GM21515 (cell line): ENCODE measurements at regions not wholly inside any gene's neighbourhood (a gene's known extent, or its start where the extent isn't known, plus 50 kb on each side); places are given as distances from the start of the nearest gene placed in this dataset.
"Not testable (repeated sequence)": the region's sequence is repeated elsewhere in the genome, so short reads cannot be mapped to it uniquely, and the experiment has no call there.

ENCODE experiments used
- ATAC-seq: cut with Tn5 transposase; IDR thresholded peaks from one replicate; pipeline ENCODE4 v1.9.1; 2021; ENCODE audit not compliant: unreplicated experiment

DNA sequence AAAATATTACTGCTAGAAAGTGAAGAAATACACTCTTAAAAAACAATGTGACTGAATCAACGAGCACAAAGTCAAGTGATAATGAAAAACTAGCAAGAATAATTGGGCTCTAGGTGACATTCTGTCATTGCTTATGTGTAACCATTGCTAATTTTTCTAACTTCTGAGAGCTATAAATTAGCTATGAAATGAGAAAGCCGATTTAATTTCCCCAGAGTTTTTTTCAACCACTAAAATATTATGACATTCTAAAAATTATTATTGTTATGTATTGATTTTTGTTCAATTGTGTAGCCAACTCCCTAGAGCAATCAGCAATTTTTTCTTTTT, 458.6 kb upstream of the ATXN8OS start:
- ATAC-seq, result no peak

DNA sequence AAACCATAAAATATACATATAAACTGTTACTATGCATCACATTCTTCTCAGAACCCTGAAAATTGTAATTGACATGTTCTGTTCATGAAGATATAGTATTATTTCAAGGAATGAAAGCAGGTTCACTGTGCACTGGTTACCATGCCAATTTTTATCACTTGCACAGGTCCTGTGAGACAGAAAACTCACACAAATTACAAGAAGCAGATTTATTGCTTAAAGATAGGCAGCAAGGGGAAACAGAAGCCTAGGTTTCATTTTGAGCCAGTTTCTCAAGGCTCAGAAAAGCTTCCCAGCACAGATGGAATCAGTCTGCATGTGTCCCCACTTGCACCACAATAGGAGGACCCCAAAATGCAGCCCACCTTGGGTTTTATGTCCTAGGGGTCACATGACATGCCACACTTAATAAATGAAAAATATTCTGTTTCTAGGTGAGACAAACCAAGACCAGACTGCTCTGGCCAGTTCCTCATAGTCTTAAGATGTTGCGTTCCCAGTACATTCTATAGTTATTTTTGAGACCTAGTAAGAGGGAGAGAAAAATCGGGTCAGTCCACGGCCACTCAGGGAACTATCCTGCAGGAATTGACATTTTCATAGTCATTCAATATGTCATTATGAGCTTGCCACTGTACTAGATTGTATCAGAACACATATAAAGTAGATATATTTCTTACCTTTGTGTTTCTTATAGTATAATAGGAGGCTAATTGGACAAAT, 459.1 kb upstream of the ATXN8OS start:
- ATAC-seq, result no peak

DNA sequence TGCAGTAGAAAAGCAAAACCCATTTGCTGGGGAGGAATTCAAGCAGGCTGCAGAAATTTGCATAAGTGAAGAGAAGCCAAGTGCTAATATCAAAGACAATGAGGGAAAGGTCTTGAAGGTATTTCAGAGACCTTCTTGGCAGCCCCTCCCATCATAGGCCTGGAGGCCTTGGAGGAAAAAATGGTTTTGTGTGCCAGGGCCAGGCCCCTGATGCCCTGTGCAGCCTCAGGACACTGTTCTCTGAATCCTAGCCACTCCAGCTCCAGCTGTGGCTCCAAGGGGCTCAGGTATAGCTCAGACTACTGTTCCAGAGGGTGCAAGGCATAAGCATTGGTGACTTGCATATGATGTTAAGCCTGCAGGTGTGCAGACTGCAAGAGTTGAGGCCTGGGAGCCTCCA, 463.2 kb upstream of the ATXN8OS start:
- no peak for ATAC-seq

DNA sequence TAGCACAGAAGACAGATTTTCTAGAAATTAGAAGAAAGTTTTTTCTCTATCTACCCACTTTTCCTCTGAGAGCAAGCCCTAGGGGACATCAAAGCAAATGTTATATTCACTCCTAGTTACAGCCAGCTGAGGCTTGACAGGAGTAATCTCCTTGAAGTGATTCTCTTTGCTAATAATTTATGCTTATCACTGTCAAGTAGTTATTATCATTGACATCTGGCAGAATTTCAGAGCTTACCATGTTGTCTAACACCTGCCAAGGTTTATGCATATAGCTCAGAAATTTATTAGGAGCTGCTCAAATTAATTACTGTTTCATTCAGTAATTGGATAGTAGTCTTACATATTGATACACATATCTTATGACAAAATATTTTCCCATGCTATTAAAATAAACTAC, 465.9 kb upstream of the ATXN8OS start:
- no peak for ATAC-seq

DNA sequence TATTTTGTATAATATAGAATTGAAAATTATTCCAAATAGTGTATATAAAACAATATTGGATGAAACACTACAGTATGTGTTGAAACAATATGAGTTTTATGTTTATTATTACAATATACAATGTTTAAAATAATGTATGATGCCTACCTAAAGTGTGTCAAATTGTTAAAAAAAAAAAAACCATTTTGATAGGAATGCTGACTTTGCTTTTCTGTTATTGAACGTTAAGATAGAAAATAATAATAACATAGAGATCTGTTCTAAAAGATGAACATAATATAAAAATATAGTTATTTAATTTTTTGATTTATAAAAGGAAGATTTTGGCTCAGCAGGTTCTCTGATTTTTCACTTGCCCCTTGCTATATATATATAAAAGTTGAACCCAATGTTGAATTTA, 474.6 kb upstream of the ATXN8OS start:
- no peak for ATAC-seq

DNA sequence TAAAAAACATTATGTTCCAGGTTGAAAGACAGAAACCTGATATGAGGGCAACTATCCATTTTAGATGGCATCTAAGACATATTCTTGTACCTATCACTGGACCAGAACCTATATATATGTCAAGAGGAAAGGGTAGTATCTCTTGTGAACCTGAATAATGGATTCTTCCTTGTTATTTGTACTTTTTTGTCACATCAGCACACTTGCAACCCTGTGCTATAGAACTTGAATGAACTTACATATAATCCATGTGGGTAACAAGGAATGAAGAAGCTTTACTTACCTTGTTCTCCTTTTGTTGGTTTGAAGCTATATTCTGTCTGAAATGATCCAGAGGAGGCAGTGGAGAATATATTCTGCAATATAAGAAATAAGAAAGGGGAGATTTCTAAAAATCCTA, 483.7 kb upstream of the ATXN8OS start:
- ATAC-seq, result no peak

DNA sequence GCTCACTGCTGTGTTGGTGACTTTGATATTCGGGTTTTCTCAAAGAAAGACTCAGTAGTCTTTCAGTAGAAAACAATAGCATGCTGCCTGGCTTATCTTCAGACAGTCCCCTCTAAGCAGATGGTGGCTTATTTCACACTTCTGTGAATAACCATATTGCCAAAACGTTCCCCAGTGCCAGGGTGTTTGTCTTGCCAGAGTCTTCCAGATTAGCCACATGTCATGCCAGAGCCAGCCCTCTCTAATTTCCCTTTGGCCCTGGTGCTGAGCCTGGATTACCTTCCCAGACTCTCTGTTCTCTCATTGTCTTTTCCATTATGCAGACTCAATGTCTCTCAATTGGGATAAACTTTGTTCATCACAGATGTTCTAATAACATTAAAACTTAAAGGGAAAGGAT, 488.0 kb upstream of the ATXN8OS start:
- ATAC-seq, result no peak

DNA sequence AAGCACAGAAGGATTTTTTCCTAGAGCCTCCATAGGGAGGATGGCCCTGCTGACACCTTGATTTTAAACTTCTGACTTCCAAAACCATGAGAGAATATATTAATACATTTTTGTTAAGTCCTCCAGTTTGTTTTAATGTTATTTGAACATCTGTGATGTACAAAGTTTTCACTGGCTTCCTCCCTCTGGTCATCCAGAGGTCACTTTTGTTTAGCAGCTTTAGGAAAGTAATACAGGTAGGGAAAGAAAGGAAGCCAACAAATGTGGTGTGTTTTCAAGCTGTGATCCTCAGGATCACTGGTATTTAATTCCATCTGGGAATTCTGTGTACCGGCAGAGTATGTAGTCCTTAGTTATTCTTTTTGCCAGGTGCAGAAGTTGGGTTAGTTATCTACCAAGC, 488.8 kb upstream of the ATXN8OS start:
- ATAC-seq, result no peak

DNA sequence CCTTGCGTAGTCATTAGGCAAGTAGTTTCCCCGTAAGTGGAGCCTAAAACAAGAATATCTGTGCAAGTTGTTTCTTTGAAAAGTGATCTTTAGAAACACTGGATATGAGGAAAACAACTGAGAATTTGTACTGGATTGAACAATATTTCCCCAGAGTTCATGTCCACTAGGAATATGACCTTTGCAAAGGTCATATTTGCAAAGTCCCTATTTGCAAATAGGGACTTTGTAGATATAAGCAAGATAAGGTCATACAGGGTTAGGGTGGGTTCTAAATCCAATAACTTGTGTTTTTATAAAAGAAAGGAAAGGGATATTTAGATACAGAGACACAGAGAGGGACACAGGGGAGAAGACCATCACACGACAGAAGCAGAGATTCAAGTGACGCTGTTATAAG, 489.2 kb upstream of the ATXN8OS start:
- no peak for ATAC-seq

DNA sequence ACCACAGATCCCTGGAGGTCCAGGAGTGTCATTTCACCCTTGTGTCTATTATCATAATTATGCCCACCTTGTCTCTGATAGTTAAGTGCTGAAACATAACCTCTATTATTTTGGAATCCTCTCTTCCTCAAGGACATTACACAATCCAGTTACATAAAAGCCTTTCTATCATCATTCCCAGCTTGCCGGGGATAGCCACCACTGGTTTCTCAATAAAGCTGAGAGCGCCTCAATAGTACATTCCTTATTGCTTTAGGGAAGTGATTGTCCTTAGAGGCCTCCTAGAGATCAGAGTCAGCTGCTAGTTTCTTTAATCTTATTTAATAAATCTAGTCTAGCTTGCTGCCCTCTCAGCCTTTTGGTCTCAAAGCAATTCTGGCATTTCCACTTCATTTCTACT, 490.0 kb upstream of the ATXN8OS start:
- ATAC-seq, result no peak

DNA sequence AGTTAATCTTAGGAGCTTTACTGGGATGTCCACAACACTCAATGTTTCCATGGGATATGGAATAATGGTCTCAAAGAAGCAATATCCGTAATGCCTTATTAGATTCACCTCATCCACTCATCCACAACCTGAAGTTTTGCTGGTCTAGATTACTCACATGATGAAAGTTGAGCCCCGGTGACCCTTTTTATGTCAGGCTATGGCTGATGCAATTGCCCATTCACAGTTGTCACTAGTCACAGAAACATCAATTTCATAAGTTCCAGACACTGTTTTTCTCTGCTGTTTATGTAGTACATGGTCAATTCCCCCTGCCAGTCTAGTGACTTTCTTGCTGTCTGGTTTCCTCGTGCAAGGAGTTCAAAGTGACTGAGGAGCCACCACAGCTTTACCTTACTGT, 491.2 kb upstream of the ATXN8OS start:
- ATAC-seq, result no peak

DNA sequence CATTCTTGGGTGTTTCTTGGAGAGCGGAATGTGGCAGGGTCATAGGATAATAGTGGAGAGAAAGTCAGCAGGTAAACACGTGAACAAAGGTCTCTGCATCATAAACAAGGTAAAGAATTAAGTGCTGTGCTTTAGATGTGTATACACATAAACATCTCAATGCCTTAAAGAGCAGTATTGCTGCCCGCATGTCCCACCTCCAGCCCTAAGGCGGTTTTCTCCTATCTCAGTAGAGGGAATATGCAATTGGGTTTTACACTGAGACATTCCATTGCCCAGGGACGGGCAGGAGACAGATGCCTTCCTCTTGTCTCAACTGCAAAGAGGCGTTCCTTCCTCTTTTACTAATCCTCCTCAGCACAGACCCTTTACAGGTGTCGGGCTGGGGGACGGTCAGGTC, 492.6 kb upstream of the ATXN8OS start:
- ATAC-seq, result not testable (repeated sequence)

DNA sequence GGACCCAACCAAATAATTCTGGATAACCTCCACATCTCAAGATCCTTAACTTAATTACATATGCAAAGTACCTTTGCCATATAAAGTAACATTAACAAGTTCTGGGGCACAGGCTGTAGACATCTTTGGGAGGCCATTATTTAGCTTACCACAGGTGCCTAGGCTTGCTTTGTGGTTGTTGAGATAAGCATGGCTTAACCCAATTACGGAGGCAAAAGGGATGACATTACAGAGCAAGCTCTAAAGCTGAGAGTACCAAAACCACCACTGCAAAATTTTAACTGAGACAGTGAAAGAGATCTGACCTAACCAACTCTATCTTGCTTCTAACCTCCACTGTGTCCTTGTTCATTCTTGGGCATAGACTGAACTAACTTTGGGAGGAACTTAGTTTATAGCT, 502.9 kb upstream of the ATXN8OS start:
- no peak for ATAC-seq

DNA sequence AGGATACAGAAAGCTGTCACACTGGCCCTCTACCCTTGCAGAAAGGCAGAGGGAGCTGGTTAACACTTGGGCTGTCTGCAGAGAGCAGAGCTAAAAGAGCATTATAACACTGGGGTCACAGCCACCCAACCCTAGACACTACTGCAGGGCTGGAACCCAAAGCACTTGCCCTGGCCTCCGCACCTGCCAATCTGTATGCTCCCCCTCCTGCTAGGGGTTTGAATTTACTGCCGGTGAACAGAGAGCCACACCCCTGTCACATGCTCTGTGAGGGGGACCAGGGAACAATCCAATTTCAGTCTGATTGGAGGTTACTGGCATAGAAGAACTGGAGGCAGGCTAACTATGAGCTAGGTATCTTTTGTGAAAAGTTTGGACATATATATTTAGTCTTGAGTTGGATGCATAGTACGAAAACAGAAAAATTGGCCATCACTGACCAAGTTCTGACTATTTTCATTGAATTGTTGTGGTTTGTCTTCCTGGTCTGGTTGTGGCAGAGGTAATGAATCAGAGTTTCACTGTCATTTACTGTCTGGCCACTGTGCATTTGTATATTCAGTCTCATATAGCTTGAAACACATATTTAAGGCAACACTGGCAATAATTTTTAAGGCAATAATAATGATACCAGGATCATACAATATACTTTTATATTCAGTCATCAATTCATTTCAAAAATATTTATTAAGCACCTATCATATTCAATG, 504.3 kb upstream of the ATXN8OS start:
- ATAC-seq, result no peak

DNA sequence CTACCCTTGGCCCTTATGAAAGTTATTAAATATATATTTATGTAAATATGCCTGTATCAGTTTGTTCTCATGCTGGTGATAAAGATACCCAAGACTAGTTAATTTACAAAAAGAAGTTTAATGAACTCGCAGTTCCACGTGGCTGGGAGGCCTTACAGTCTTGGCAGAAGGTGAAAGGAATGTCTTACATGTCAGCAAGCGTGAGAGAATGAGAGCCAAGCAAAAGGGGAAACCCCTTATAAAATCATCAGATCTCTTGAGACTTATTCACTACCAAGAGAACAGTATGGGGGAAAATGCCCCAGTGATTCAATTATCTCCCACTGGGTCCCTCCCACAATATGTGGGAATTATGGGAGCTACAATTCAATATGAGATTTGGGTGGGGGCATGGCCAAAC, 506.0 kb upstream of the ATXN8OS start:
- ATAC-seq, result no peak

DNA sequence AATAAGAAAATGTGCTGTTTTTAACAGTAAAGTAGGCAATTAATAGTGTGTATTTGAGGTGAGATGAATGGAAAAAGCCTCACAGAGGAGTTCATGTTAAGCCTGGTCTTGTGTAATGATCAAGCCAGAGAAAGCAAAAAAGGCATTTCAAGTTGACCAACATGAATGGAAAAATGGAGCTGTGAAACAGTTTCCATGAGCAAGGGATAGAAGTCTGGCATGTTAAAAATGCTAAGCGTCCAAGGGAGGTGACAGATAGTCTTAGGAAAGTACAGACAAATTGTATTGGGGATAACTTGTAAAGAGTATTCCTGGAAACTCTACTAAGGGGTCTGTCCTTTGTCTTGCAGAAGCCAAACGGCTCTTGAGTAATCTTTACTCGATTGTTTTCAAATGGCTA, 506.8 kb upstream of the ATXN8OS start:
- no peak for ATAC-seq

DNA sequence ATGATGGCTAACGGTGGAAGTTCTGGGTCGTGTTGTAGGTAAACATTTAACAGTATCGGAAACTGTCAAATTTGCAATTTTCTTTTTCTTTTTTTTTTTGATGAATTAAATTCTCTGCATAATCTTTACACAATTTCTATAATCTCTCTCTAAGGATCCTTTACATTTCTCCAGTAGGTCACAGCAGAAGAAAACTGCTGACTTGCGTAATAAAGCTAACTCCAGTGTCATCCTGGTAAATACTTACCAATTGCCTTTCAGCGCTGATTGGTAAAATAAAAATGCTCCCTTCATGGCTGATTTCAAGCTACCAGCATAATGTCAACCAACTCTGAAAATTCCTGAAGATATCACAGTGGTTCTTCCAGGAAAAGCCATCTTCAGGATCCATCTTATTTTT, 510.5 kb upstream of the ATXN8OS start:
- ATAC-seq, result no peak

DNA sequence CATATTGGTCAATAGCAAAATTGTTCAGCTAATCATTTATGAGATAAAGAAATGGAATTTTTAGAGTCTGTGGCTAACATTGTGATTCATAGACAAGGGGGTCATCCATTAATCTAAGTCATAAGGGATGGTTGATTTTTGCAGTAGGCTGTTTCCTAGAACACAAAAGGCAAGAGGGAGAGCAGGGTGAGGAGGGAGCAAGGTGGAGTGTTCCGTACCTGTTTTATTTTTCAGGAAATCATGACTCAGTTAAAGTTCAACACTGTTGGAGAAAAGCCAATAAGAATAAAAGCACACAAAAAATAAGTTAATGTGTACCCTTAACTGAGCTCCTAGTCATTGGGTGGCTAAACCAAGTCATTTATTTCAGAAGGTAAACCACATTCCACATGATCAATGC, 512.4 kb upstream of the ATXN8OS start:
- no peak for ATAC-seq

DNA sequence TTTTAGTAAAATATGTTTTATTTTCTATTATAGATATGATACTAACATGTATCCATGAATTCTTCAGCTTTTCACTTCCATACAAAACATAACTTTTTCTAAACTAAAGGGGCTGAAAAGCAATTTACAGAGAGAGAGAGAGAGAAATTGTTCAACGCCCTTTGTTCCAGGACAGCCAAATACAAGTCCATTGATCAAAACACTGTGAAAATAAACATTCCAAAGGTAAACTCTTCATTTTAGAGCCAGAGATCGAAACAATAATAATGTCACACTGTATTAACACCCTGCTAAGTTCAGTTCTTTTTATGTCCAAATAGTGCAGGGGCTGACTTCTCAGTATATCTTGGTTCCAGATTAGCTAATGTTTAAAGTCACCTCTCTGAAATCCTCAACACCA, 516.2 kb upstream of the ATXN8OS start:
- ATAC-seq, result no peak

DNA sequence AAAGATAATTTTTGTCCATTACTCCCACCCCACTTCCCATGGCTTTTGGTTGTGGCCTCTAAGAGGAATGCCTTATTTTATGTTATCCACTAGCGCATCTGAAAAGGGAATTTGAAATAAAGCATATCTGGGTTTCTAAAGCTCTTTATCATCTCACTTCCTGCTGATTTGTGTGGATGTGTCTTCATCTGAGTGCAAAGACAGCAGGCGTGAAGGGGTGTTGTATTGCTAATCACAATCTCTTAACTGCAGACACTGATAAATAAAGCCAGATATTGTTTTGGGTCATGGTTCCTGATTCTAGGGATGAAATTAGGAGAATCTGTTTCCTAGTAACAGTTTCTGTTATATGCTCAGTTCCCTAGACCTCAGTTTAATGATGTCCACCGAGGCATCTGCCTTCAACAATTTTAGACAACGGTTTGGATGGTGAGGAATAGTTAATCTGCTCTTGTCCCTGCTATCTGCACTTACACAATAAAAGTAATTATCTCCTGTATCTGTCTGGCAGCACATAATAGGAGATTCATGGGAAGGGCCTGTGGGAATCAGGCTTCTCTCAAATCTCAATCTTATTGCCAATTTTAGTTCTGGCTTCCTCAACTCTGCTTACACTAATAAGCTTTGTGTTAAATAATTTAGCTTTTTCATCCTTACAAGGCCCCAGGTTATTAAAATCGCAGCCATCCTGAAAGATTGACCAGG, 517.9 kb upstream of the ATXN8OS start:
- no peak for ATAC-seq

DNA sequence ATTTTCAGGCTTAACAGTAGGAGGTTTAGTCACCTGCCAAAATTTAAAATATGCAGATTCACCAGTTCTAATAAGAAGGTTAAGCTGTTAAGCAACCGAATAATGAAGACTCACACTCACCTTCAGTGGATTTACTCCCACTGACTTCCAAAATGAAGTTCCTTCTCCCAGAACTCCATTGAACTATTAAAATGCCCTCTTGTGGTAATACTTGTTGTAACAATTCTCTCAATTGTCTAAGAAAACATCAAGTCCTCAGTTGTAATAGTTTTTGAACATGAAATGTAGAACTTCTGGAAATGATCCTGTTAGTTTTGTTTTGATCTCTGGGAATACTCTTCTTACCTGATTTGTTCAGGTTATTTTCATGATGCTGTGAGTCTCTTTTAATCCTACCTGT, 522.0 kb upstream of the ATXN8OS start:
- no peak for ATAC-seq

DNA sequence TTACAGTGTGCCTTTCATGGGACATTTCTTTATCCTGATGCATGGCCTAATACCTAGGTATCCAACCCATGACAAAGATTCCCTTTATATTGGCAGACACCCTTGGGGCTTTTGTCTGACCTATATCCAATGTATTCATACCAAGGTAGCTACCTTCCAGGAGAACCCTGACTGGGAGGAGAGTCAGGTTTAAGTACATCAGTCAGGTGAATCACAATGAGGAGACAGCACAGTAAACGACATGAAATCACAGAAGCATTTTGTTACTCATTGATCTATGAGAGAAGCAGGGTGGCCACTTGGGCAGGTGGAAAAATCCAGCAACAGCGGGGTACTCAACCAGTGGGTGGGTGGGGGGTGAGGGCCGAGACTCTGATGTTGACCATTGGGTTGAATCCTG, 527.4 kb upstream of the ATXN8OS start:
- no peak for ATAC-seq
